Prostate gland (tissue), 2 donors: ENCODE measurements at regions not wholly inside any gene's neighbourhood (a gene's known extent, or its start where the extent isn't known, plus 50 kb on each side); places are given as distances from the start of the nearest gene placed in this dataset.

ENCODE experiments used
- CTCF ChIP-seq, 4 experiments: fragments of 200-600 bp in 2 of 4; fragments of 450-650 bp in 2 of 4; sonication (generic) in 2 of 4; IDR thresholded peaks; 1 replicate in 3 of 4; 2 replicates in 1 of 4; pipeline ENCODE4 v1.5.1; 2016 to 2019; ENCODE audit warnings: antibody characterized with exemption in 4 of 4, mild to moderate bottlenecking in 2 of 4, moderate library complexity in 2 of 4
- POLR2AphosphoS5 ChIP-seq: sonication (generic); formaldehyde crosslinking; IDR thresholded peaks from one replicate; pipeline ENCODE4 v1.6.1; 2017; ENCODE audit warnings: antibody characterized with exemption

- TF ChIP-seq CTCF (IDR thresholded peaks at IDR 0.05) (no peak), POLR2AphosphoS5 (no peak)
Measured at GRCh38 chr10:128710798-128711183, 584.6 kb upstream of the MKI67 start.
